ENCODE measurements at regions not wholly inside any gene's neighbourhood (a gene's known extent, or its start where the extent isn't known, plus 50 kb on each side); places are given as distances from the start of the nearest gene placed in this dataset.

GRCh38 chr6:104525677-104526322 is 333.9 kb downstream of the HACE1 start:
- no peaks in the 10 kb centered on the region for H3K36me3 ChIP-seq
- no peaks in the 10 kb centered on the region for H3K9me3 ChIP-seq
- peak overlapping the region; percentile 6 to 13 for H3K27ac ChIP-seq
- peak; percentile 68 to 88 (median 77) for DNase-seq
- intact Hi-C loops (cut with DNase I): no loop called here
- peak overlapping the region; percentile 8 to 18 for H3K4me3 ChIP-seq
- H3K27me3 ChIP-seq: no peaks in the 10 kb centered on the region
- peak; percentile 99 for ATAC-seq
- peaks cover 0 to 7% of the 10 kb centered on the region in 2 donors for H3K4me1 ChIP-seq
- peak; percentile 79 to 92 for TF ChIP-seq CTCF (IDR thresholded peaks at IDR 0.05)

DNA sequence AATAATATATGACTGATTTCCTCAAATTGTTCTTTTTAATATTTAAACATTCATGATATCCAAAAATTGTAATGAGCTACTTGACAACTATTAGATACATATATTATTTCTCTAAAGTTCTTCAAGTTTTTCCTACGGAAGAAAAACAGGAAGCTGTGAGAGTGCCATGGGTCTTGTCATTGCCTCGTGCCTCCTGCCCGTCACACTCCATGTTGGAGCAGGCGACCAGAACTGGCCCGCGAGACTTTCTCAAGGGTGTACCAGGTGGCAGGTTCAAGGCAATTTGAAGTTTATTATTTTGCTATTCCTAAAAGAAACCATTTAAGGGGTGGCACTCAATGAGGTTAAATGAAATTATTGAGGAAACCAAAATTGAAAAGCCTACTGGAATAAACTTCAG is 337.2 kb downstream of the HACE1 start:
- DNase-seq (no peak), ATAC-seq (no peak)
- H3K4me1 ChIP-seq: peaks cover 0 to 7% of the 10 kb centered on the region in 2 donors
- no peaks in the 10 kb centered on the region for H3K27me3 ChIP-seq
- intact Hi-C loops (cut with DNase I): no loop called here
- TF ChIP-seq CTCF (IDR thresholded peaks at IDR 0.05): no peak
- no peak overlapping the region for H3K27ac ChIP-seq
- no peaks in the 10 kb centered on the region for H3K36me3 ChIP-seq
- no peak overlapping the region for H3K4me3 ChIP-seq
- no peaks in the 10 kb centered on the region for H3K9me3 ChIP-seq

- TF ChIP-seq CTCF (IDR thresholded peaks at IDR 0.05): no peak
- no peak overlapping the region for H3K27ac ChIP-seq
- H3K27me3 ChIP-seq: no peaks in the 10 kb centered on the region
- H3K4me3 ChIP-seq: no peak overlapping the region
- no peaks in the 10 kb centered on the region for H3K9me3 ChIP-seq
- H3K4me1 ChIP-seq: peaks cover 0 to 7% of the 10 kb centered on the region in 2 donors
- intact Hi-C loops (cut with DNase I): no loop called here
- ATAC-seq (no peak), DNase-seq (no peak)
- H3K36me3 ChIP-seq: no peaks in the 10 kb centered on the region
These were observed 338.5 kb downstream of the HACE1 start for GRCh38 chr6:104521176-104521575.

DNA sequence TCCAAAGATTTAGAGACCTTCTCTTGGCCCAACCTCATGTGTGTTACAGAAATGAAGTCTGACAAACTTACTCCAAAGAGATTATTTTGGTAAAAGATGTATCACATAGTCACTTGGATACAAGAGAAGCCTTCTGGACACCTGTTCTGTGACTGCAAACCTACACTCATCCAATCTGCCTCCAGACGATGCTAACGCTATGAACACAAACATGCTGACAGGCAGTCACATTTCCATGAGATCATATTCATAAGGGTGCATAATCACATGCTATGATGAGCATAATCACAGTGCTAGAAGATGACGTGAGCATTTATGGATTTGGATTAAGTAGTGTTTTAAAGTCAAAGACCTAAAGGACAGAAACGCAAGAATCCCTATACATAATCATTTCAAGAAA is 340.2 kb downstream of the HACE1 start:
- no peak for DNase-seq
- H3K27me3 ChIP-seq: no peaks in the 10 kb centered on the region
- no peaks in the 10 kb centered on the region for H3K4me1 ChIP-seq
- ATAC-seq: no peak
- TF ChIP-seq CTCF (IDR thresholded peaks at IDR 0.05): no peak
- H3K9me3 ChIP-seq: no peaks in the 10 kb centered on the region
- H3K36me3 ChIP-seq: no peaks in the 10 kb centered on the region
- intact Hi-C loops (cut with DNase I): no loop called here
- no peak overlapping the region for H3K27ac ChIP-seq
- H3K4me3 ChIP-seq: no peak overlapping the region

DNA sequence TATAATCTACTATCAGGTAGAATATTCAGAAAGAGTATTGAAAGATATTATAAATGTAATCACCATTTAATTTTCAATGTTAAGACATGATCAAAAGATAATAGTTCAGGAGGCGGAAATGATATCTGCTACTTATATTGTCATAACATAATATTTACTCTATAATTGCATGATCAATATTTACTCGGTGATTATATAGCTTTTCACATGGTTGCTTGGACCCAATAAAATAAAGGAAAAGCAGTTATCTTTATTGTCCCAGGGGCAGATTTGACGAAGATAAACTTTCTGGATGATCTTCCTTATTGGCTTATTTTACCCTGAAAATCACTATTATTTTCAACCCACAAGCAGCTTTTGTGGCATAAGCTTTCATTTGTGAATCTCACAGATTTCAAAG is 350.4 kb downstream of the HACE1 start:
- DNase-seq (no peak), ATAC-seq (no peak)
- intact Hi-C loops (cut with DNase I): no loop called here
- TF ChIP-seq CTCF (IDR thresholded peaks at IDR 0.05): no peak
- Histone ChIP-seq H3K27me3 (no peaks in the 10 kb centered on the region), H3K36me3 (no peaks in the 10 kb centered on the region), H3K27ac (no peak overlapping the region), H3K9me3 (no peaks in the 10 kb centered on the region), H3K4me3 (no peak overlapping the region), H3K4me1 (no peaks in the 10 kb centered on the region)

Measured in left lung (tissue), 4 donors.